PC-3 (cell line): ENCODE measurements at regions not wholly inside any gene's neighbourhood (a gene's known extent, or its start where the extent isn't known, plus 50 kb on each side); places are given as distances from the start of the nearest gene placed in this dataset.

ENCODE experiments used
- CTCF ChIP-seq: fragments of 300-600 bp; sonication (generic); conservative IDR thresholded peaks from 2 replicates; pipeline ENCODE4 v1.5.1; 2017; ENCODE audit warnings: antibody characterized with exemption, low read depth, mild to moderate bottlenecking, low read length
- EZH2 ChIP-seq: fragments of 300-600 bp; sonication (generic); IDR thresholded peaks from one replicate; pipeline ENCODE4 v1.6.1; 2017; ENCODE audit warnings: antibody characterized with exemption, mild to moderate bottlenecking, low read length; ENCODE audit not compliant: unreplicated experiment

DNA sequence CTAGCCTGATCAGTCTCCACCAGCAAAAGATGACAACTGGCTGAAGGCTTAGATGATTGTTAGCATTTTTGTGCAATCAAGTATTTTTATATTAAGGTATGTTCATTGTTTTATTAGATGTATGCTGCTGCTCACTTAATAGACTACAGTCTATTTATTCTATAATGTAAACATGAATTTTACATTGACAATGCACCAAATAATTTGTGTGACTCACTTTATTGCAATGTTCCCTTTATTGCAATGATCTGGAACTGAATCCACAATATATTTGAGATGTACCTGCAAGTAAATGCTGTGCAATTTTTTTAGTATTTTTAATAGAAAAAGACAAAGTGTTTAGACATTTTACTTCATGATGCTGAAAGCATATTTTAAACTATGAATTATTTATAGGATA lies 896.5 kb downstream of the AMY1C start:
- no peak for TF ChIP-seq EZH2
- no peak for TF ChIP-seq CTCF
